ENCODE measurements at regions not wholly inside any gene's neighbourhood (a gene's known extent, or its start where the extent isn't known, plus 50 kb on each side); places are given as distances from the start of the nearest gene placed in this dataset.

GRCh38 chr2:37561615-37562569 is 109.5 kb downstream of the CDC42EP3 start (continued):
- TF ChIP-seq ID3 (CRISPR knock-in tag; IDR thresholded peaks at IDR 0.05) (no peak), ID3 (tag; IDR thresholded peaks at IDR 0.05) (no peak), FOXM1 (IDR thresholded peaks at IDR 0.05; ENCODE audit: low read depth) (peak; percentile 81), FOXM1 (CRISPR knock-in tag; IDR thresholded peaks at IDR 0.05; ENCODE audit: low read depth) (no peak), RB1 (IDR thresholded peaks at IDR 0.05; ENCODE audit: low read depth) (no peak), FOXK1 (CRISPR knock-in tag; IDR thresholded peaks at IDR 0.05; ENCODE audit: borderline replicate concordance) (no peak), SMARCB1 (IDR thresholded peaks at IDR 0.05; ENCODE audit: insufficient read length, low read depth) (no peak), ZFP30 (CRISPR knock-in tag; IDR thresholded peaks at IDR 0.05; ENCODE audit: borderline replicate concordance) (no peak), DNMT1 (IDR thresholded peaks at IDR 0.05) (no peak), MTA3 (IDR thresholded peaks at IDR 0.05; ENCODE audit: borderline replicate concordance) (peak; percentile 36; the same call in 1 of the 2 replicates), NR2F6 (CRISPR knock-in tag; IDR thresholded peaks at IDR 0.05) (peak; percentile 49; the same call in 1 of the 2 replicates), ZNF24 (IDR thresholded peaks at IDR 0.05) (no peak), SRSF9 (IDR thresholded peaks at IDR 0.05; ENCODE audit: borderline replicate concordance, low read depth, low read length) (no peak), ZNF780A (CRISPR knock-in tag; IDR thresholded peaks at IDR 0.05) (no peak), PCBP2 (IDR thresholded peaks at IDR 0.05; ENCODE audit: low read depth, low read length, poor library complexity, severe bottlenecking) (no peak)
- TF ChIP-seq, protein P1, sequence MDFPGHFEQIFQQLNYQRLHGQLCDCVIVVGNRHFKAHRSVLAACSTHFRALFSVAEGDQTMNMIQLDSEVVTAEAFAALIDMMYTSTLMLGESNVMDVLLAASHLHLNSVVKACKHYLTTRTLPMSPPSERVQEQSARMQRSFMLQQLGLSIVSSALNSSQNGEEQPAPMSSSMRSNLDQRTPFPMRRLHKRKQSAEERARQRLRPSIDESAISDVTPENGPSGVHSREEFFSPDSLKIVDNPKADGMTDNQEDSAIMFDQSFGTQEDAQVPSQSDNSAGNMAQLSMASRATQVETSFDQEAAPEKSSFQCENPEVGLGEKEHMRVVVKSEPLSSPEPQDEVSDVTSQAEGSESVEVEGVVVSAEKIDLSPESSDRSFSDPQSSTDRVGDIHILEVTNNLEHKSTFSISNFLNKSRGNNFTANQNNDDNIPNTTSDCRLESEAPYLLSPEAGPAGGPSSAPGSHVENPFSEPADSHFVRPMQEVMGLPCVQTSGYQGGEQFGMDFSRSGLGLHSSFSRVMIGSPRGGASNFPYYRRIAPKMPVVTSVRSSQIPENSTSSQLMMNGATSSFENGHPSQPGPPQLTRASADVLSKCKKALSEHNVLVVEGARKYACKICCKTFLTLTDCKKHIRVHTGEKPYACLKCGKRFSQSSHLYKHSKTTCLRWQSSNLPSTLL (IDR thresholded peaks at IDR 0.05), result no peak
- TF ChIP-seq, protein P2, sequence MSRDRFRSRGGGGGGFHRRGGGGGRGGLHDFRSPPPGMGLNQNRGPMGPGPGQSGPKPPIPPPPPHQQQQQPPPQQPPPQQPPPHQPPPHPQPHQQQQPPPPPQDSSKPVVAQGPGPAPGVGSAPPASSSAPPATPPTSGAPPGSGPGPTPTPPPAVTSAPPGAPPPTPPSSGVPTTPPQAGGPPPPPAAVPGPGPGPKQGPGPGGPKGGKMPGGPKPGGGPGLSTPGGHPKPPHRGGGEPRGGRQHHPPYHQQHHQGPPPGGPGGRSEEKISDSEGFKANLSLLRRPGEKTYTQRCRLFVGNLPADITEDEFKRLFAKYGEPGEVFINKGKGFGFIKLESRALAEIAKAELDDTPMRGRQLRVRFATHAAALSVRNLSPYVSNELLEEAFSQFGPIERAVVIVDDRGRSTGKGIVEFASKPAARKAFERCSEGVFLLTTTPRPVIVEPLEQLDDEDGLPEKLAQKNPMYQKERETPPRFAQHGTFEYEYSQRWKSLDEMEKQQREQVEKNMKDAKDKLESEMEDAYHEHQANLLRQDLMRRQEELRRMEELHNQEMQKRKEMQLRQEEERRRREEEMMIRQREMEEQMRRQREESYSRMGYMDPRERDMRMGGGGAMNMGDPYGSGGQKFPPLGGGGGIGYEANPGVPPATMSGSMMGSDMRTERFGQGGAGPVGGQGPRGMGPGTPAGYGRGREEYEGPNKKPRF (IDR thresholded peaks at IDR 0.05; ENCODE audit: low read depth, low read length), result no peak
- TF ChIP-seq, protein P3, sequence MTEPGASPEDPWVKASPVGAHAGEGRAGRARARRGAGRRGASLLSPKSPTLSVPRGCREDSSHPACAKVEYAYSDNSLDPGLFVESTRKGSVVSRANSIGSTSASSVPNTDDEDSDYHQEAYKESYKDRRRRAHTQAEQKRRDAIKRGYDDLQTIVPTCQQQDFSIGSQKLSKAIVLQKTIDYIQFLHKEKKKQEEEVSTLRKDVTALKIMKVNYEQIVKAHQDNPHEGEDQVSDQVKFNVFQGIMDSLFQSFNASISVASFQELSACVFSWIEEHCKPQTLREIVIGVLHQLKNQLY (CRISPR knock-in tag; conservative IDR thresholded peaks at IDR 0.05), result no peak
- TF ChIP-seq, protein P4, sequence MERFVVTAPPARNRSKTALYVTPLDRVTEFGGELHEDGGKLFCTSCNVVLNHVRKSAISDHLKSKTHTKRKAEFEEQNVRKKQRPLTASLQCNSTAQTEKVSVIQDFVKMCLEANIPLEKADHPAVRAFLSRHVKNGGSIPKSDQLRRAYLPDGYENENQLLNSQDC (CRISPR knock-in tag; IDR thresholded peaks at IDR 0.05), result no peak

All from K562 (cell line).